GM23338 (cell line): ENCODE measurements at regions not wholly inside any gene's neighbourhood (a gene's known extent, or its start where the extent isn't known, plus 50 kb on each side); places are given as distances from the start of the nearest gene placed in this dataset.

Experiments used
- ATAC-seq: fragments of 200-7000 bp; cut with Tn5 transposase; 3 replicates; pipeline ENCODE4 v1.9.1; 2020
- DNase-seq: peaks from one replicate; pipeline ENCODE4 v3.0.0-alpha.2; 2015; ENCODE audit warnings: low spot score
- H2AFZ ChIP-seq: fragments of 200-600 bp; sonication (generic); 2 replicates; pipeline ENCODE4 v1.8.0; 2016; ENCODE audit warnings: antibody characterized with exemption, mild to moderate bottlenecking, moderate library complexity
- H3F3A ChIP-seq: fragments of 200-600 bp; sonication (generic); replicated peaks from 2 replicates; pipeline ENCODE4 v1.8.0; 2017; ENCODE audit warnings: antibody characterized with exemption, mixed run types, low read depth
- H3K27ac ChIP-seq: fragments of 200-600 bp; sonication (generic); 2 replicates; pipeline ENCODE4 v1.6.1; 2016; ENCODE audit warnings: low read depth
- H3K27me3 ChIP-seq: fragments of 200-600 bp; sonication (generic); 2 replicates; pipeline ENCODE4 v1.8.0; 2016; ENCODE audit warnings: mild to moderate bottlenecking, mixed run types, moderate library complexity; ENCODE audit not compliant: insufficient read depth
- H3K36me3 ChIP-seq: fragments of 200-600 bp; sonication (generic); 2 replicates; pipeline ENCODE4 v1.8.0; 2016; ENCODE audit warnings: mild to moderate bottlenecking; ENCODE audit not compliant: insufficient read depth
- H3K4me1 ChIP-seq: fragments of 200-600 bp; sonication (generic); 2 replicates; pipeline ENCODE4 v1.8.0; 2016; ENCODE audit warnings: mild to moderate bottlenecking, moderate library complexity; ENCODE audit not compliant: insufficient read depth
- H3K4me2 ChIP-seq: fragments of 200-600 bp; sonication (generic); 2 replicates; pipeline ENCODE4 v1.7.1; 2017; ENCODE audit warnings: mixed run types
- H3K4me3 ChIP-seq: fragments of 200-600 bp; sonication (generic); 2 replicates; pipeline ENCODE4 v1.6.1; 2016; ENCODE audit warnings: mixed run types
- H3K79me2 ChIP-seq: fragments of 200-600 bp; sonication (generic); replicated peaks from 2 replicates; pipeline ENCODE4 v1.8.0; 2017; ENCODE audit warnings: mild to moderate bottlenecking; ENCODE audit not compliant: insufficient read depth
- H3K9me2 ChIP-seq: fragments of 200-600 bp; sonication (generic); 2 replicates; pipeline ENCODE4 v1.8.0; 2017; ENCODE audit not compliant: insufficient read depth
- H4K20me1 ChIP-seq: fragments of 200-600 bp; sonication (generic); replicated peaks from 2 replicates; pipeline ENCODE4 v1.8.0; 2017; ENCODE audit warnings: mild to moderate bottlenecking; ENCODE audit not compliant: insufficient read depth
- H3K27ac Mint-ChIP-seq: 2 replicates; pipeline ENCODE4 v1.8.0; 2020; ENCODE audit warnings: inconsistent platforms, mild to moderate bottlenecking, moderate library complexity, mixed read lengths
- H3K27me3 Mint-ChIP-seq: 3 replicates; pipeline ENCODE4 v1.8.0; 2022; ENCODE audit warnings: low read depth, mild to moderate bottlenecking, moderate library complexity, mixed read lengths, inconsistent platforms; ENCODE audit not compliant: insufficient read depth, poor library complexity
- H3K36me3 Mint-ChIP-seq: 3 replicates; pipeline ENCODE4 v1.8.0; 2021; ENCODE audit warnings: low read depth, mild to moderate bottlenecking, inconsistent platforms, moderate library complexity, mixed read lengths
- H3K4me1 Mint-ChIP-seq: 3 replicates; pipeline ENCODE4 v1.8.0; 2020; ENCODE audit warnings: mild to moderate bottlenecking, inconsistent platforms, mixed read lengths
- H3K4me3 Mint-ChIP-seq: 3 replicates; pipeline ENCODE4 v1.8.0; 2021; ENCODE audit warnings: moderate library complexity, mild to moderate bottlenecking, inconsistent platforms, mixed read lengths
- H3K9me3 Mint-ChIP-seq: 3 replicates; pipeline ENCODE4 v1.8.0; 2020; ENCODE audit warnings: moderate library complexity, mild to moderate bottlenecking, inconsistent platforms, mixed read lengths
- CREB1 ChIP-seq: fragments of 250-450 bp; sonication (Bioruptor Pico); IDR thresholded peaks from 2 replicates; pipeline ENCODE4 v1.5.0; 2020; ENCODE audit warnings: low read depth, mild to moderate bottlenecking, moderate library complexity
- EZH2 ChIP-seq: fragments of 200-600 bp; sonication (generic); IDR thresholded peaks from one replicate; pipeline ENCODE4 v1.8.0; 2017; ENCODE audit warnings: antibody characterized with exemption, mild to moderate bottlenecking, low read depth; ENCODE audit not compliant: unreplicated experiment
- ZNF114 ChIP-seq: fragments of 250-450 bp; sonication (Bioruptor Pico); IDR thresholded peaks from 2 replicates; pipeline ENCODE4 v1.5.0; 2020; ENCODE audit warnings: mild to moderate bottlenecking, moderate library complexity
- TF ChIP-seq, protein P1 (sequence below): fragments of 250-450 bp; sonication (Bioruptor Pico); IDR thresholded peaks from 2 replicates; pipeline ENCODE4 v1.5.0; 2020; ENCODE audit warnings: mild to moderate bottlenecking, moderate library complexity
- TF ChIP-seq, protein P2 (sequence below), 2 experiments: fragments of 200-600 bp in 1 of 2; sonication (generic) in 1 of 2; conservative IDR thresholded peaks; 2 replicates each; pipeline versions ENCODE4 v1.5.1 to v1.6.1; 2016 to 2017; ENCODE audit warnings: antibody characterized with exemption in 2 of 2, low read depth in 2 of 2, mild to moderate bottlenecking in 2 of 2, moderate library complexity in 1 of 2

- TF ChIP-seq, protein P1, sequence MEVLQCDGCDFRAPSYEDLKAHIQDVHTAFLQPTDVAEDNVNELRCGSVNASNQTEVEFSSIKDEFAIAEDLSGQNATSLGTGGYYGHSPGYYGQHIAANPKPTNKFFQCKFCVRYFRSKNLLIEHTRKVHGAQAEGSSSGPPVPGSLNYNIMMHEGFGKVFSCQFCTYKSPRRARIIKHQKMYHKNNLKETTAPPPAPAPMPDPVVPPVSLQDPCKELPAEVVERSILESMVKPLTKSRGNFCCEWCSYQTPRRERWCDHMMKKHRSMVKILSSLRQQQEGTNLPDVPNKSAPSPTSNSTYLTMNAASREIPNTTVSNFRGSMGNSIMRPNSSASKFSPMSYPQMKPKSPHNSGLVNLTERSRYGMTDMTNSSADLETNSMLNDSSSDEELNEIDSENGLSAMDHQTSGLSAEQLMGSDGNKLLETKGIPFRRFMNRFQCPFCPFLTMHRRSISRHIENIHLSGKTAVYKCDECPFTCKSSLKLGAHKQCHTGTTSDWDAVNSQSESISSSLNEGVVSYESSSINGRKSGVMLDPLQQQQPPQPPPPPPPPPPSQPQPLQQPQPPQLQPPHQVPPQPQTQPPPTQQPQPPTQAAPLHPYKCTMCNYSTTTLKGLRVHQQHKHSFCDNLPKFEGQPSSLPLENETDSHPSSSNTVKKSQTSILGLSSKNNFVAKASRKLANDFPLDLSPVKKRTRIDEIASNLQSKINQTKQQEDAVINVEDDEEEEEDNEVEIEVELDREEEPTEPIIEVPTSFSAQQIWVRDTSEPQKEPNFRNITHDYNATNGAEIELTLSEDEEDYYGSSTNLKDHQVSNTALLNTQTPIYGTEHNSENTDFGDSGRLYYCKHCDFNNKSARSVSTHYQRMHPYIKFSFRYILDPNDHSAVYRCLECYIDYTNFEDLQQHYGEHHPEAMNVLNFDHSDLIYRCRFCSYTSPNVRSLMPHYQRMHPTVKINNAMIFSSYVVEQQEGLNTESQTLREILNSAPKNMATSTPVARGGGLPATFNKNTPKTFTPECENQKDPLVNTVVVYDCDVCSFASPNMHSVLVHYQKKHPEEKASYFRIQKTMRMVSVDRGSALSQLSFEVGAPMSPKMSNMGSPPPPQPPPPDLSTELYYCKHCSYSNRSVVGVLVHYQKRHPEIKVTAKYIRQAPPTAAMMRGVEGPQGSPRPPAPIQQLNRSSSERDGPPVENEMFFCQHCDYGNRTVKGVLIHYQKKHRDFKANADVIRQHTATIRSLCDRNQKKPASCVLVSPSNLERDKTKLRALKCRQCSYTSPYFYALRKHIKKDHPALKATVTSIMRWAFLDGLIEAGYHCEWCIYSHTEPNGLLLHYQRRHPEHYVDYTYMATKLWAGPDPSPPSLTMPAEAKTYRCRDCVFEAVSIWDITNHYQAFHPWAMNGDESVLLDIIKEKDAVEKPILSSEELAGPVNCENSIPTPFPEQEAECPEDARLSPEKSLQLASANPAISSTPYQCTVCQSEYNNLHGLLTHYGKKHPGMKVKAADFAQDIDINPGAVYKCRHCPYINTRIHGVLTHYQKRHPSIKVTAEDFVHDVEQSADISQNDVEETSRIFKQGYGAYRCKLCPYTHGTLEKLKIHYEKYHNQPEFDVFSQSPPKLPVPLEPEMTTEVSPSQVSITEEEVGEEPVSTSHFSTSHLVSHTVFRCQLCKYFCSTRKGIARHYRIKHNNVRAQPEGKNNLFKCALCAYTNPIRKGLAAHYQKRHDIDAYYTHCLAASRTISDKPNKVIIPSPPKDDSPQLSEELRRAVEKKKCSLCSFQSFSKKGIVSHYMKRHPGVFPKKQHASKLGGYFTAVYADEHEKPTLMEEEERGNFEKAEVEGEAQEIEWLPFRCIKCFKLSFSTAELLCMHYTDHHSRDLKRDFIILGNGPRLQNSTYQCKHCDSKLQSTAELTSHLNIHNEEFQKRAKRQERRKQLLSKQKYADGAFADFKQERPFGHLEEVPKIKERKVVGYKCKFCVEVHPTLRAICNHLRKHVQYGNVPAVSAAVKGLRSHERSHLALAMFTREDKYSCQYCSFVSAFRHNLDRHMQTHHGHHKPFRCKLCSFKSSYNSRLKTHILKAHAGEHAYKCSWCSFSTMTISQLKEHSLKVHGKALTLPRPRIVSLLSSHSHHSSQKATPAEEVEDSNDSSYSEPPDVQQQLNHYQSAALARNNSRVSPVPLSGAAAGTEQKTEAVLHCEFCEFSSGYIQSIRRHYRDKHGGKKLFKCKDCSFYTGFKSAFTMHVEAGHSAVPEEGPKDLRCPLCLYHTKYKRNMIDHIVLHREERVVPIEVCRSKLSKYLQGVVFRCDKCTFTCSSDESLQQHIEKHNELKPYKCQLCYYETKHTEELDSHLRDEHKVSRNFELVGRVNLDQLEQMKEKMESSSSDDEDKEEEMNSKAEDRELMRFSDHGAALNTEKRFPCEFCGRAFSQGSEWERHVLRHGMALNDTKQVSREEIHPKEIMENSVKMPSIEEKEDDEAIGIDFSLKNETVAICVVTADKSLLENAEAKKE (CRISPR knock-in tag) = no peak
- TF ChIP-seq ZNF114 (CRISPR knock-in tag) (no peak), EZH2 (no peak)
Measured at GRCh38 chr2:66137606-66138130, 297.3 kb upstream of the MEIS1 start (continued).

GRCh38 chr2:66134138-66134701 lies 300.7 kb upstream of the MEIS1 start:
- H3K4me3 ChIP-seq = no peak overlapping the region
- peaks cover 25% of the 10 kb centered on the region for H3K4me1 Mint-ChIP-seq
- no peaks in the 10 kb centered on the region for H3K79me2 ChIP-seq
- peak overlapping the region; percentile 16; the same call in 1 of the 2 replicates for H2AFZ ChIP-seq
- peaks cover 25% of the 10 kb centered on the region for H3K9me2 ChIP-seq
- no peaks in the 10 kb centered on the region for H3F3A ChIP-seq
- H3K27ac Mint-ChIP-seq = no peak overlapping the region
- TF ChIP-seq CREB1 (CRISPR knock-in tag) = 0 out of 2 replicates have a peak, but pooled peaks have one; percentile 4
- TF ChIP-seq, protein P2, sequence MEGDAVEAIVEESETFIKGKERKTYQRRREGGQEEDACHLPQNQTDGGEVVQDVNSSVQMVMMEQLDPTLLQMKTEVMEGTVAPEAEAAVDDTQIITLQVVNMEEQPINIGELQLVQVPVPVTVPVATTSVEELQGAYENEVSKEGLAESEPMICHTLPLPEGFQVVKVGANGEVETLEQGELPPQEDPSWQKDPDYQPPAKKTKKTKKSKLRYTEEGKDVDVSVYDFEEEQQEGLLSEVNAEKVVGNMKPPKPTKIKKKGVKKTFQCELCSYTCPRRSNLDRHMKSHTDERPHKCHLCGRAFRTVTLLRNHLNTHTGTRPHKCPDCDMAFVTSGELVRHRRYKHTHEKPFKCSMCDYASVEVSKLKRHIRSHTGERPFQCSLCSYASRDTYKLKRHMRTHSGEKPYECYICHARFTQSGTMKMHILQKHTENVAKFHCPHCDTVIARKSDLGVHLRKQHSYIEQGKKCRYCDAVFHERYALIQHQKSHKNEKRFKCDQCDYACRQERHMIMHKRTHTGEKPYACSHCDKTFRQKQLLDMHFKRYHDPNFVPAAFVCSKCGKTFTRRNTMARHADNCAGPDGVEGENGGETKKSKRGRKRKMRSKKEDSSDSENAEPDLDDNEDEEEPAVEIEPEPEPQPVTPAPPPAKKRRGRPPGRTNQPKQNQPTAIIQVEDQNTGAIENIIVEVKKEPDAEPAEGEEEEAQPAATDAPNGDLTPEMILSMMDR (conservative IDR thresholded peaks at IDR 0.05; ENCODE audit: low read depth in 2 of 2) = no peak
- no peak overlapping the region for H3K4me3 Mint-ChIP-seq
- peak overlapping the region; percentile 50 for H3K27ac ChIP-seq
- peak; percentile 92 for ATAC-seq
- no peaks in the 10 kb centered on the region for H3K27me3 Mint-ChIP-seq
- peaks cover 12% of the 10 kb centered on the region for H3K4me1 ChIP-seq
- peaks cover 5% of the 10 kb centered on the region; the same call in 2 of the 3 replicates for H3K9me3 Mint-ChIP-seq
- peak overlapping the region; percentile 56 for H3K4me2 ChIP-seq
- no peaks in the 10 kb centered on the region for H4K20me1 ChIP-seq
- H3K27me3 ChIP-seq = no peaks in the 10 kb centered on the region
- DNase-seq = peak; percentile 24
- H3K36me3 Mint-ChIP-seq = peaks cover 4% of the 10 kb centered on the region; the same call in 2 of the 3 replicates
- H3K36me3 ChIP-seq = no peaks in the 10 kb centered on the region
